Myocyte (in vitro differentiated cells): ENCODE measurements at regions not wholly inside any gene's neighbourhood (a gene's known extent, or its start where the extent isn't known, plus 50 kb on each side); places are given as distances from the start of the nearest gene placed in this dataset.
"Not testable (repeated sequence)": the region's sequence is repeated elsewhere in the genome, so short reads cannot be mapped to it uniquely, and the experiment has no call there.

Experiments used
- DNase-seq: peaks from one replicate; pipeline ENCODE4 v3.0.0-alpha.2; 2012; ENCODE audit warnings: low read depth

DNA sequence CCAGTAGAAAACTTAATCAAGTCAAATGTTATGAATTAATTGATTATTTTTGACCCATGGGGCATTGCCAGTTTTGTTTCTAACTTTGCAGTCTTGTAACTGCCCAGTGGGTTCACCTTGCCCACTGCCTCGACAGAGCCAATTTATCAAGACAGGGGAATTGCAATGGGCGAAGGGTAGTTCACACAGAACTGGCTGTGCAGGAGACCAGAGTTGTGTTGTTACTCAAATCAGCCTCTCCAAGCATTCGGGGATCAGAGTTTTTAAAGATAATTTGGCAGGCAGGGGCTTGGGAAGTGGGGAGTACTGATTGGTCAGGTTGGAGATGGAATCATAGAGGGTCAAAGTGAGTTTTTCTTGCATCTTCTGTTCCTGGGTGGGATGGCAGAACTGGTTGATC, 168.5 kb upstream of the COPS8 start:
- DNase-seq = no peak

DNA sequence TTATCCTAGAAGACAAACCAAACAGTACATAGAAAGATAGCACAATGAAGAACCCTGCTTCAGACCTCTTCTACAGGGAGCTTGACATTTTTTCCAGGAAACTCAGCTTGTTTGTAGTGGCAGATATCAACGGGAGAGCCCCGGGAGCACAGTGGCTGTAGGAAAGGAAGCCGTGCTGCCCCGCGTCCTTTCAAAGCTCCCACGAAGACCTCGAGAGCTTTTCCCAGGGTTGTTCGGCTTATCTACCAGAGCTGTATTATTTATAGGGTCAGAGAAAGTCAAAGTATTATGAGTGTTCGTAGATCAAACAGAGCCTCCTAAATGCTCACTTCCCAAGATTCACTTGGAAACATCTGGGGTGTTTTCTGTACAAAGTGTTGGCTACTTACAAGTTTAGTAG, 167.1 kb upstream of the COPS8 start:
- DNase-seq = no peak

DNA sequence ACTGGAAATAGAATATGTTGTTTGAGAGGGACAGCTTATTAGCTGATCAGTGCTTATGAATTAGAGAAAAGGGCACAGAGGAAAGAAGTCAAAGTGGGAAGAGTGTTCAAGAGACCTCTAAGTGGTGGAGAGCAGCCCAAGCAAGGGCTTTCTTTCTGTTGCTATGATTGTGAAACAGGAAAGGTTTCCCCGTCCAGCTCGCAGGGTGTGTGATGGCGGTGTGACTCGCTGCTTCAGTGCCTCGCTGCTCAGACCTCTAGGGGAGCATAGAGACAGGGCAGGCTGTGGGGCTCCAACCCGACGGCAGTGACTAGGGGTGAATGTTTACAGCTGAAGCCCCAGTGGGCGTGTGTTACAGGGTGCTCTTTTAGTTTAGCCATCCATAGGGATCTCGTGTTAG, 166.5 kb upstream of the COPS8 start:
- DNase-seq = no peak

DNA sequence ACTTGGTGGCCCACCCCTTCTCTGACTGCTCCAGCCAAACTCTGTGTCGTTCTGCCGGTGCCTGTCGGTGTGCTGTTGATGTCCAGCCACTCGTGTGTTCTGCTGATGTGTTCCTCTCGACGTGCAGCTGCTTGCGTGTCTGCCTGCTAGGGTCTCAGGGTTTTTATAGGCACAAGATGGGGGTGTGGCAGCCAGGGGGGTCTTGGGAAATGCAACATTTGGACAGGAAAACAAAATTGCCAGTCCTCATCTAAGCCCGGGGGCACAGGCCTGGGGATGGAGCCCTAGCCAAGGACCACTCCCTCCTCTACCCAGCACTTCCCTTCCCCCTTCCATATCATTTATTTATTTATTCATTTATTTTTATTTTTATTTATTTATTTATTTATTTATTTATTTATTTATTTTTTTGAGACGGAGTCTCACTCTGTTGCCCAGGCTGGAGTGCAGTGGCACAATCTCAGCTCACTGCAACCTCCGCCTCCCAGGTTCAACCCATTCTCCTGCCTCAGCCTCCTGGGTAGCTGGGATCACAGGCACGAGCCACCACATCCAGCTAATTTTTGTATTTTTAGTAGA, 165.8 kb upstream of the COPS8 start:
- DNase-seq = not testable (repeated sequence)

DNA sequence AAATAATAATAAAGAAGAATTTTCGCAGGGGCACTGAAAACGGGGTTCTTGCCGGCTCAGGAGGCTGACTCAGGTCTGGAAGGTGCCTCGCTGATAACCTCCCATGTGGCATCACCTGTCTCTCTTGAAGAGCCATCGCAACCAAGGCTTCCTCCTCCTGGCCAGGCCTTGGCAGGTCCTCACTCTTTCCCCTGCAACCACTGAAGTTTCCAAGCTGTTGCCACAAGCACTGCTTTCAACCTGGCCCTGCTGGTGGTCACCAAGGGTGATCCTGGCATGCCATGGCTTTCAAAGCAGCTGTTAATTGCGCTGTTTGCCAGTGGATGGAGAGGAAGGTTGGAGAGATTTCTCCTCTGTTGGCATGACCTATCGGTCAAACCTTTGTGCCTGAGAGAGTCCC, 163.6 kb upstream of the COPS8 start:
- DNase-seq = no peak

DNA sequence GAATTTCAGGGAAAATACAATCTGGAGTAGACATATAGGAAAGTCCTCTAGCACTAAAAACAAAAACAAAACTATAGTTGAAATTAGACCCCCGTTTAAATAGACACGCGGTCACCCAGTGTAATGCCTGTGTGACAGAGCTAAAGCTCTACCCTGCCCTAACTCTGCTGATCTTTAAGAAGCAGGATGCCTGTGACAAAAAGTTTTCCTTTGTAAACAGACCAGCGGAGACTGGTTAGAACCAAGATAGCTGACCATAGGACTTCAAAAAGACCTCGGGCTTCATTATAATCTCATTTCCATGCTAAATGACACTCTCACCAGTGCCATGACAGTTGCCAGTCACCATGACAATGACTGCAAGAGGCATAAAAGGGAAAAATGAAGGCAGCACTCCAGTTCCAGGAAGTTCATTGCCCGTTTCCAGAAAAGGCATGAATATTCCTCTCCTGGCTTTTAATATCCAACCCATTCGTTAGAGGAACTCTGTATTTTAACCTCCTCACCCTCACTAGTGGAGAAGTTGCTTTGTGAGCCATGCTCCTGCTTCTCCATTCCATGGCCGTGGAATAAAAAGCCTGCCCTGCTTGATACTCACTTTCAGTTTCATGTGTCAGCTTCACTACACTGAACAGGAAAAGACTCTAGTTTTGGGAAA, 157.2 kb upstream of the COPS8 start:
- DNase-seq = peak; percentile 18

DNA sequence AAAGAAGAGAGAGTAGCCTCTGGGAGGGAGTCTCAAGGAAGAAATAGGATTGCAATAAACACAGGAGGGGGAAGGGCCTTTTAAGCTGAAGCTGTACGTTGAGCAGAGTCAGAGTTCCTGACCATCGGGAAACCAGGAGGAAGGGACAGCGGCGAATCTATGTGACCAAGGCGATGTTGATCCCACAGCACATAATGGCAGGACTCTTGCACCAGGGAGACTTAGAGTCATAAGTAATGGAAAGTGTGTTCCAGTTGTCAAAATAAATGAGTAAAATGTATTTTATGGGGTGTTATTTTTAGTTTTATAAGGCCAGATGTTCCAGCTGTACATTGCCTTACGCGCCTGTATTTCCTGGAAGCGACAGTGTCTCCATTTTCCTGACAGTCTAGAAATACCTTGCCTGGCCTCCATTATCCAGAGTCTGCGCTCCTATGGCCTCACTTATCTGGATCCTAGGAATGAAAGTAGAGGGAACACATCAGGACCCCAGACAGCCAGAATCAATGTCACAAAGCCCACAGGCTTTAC, 152.8 kb upstream of the COPS8 start:
- no peak for DNase-seq

DNA sequence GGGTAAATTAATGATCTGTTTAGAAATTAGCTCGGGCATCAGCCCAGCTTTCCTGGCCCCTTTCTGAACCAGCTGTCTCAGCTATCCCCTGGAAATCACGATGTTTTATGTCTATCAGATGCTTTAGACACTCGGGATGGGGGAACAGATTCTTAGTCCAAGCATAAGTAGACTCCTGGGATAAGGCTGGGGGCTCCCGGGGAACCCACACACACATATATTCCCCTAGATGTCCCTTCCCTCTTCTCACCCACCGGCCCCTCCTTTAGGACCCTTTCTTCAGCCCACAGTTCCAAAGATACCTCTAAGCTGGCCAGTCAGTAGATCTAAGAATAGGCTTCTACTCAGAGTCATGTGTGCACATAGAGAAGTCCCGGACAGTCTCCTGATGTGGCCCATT, 151.5 kb upstream of the COPS8 start:
- no peak for DNase-seq

DNA sequence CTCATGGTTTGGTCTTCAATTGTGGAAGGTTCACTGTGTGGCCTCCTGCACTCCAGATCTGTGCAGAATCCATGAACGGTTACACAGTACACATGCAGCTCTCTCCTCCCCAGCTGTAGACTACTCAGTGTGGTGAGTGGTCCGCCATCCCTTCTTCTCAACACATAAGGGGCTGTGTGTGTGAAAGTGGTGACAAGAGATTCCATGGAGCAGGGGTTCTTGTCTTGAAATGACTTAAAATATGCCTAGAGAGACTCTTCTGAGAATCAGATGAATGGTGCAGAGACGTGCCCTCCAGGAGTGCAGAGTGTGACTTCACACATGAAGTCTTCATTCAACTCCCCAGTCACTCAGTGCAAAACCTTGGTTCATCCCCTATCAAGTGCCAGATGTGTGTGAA, 151.0 kb upstream of the COPS8 start:
- no peak for DNase-seq

DNA sequence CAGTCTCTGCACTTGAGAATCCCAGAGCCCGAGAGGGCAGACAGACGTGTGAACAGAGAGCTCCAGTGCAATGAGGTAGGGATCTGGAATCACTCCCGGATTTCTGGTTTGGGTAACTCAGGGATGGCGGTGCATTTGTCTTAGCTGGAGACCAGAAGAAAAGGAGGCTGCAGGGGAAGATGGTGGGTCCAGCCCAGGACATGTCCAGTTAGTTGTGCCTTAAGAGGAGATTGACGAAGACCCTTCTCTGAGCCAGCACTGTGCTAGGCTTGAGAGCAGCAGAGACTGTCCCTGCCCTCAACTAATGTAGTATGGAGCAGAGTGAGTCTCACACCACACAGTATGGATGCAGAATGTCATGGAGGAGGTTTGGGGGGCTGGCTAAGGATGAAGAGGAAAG, 150.6 kb upstream of the COPS8 start:
- no peak for DNase-seq

DNA sequence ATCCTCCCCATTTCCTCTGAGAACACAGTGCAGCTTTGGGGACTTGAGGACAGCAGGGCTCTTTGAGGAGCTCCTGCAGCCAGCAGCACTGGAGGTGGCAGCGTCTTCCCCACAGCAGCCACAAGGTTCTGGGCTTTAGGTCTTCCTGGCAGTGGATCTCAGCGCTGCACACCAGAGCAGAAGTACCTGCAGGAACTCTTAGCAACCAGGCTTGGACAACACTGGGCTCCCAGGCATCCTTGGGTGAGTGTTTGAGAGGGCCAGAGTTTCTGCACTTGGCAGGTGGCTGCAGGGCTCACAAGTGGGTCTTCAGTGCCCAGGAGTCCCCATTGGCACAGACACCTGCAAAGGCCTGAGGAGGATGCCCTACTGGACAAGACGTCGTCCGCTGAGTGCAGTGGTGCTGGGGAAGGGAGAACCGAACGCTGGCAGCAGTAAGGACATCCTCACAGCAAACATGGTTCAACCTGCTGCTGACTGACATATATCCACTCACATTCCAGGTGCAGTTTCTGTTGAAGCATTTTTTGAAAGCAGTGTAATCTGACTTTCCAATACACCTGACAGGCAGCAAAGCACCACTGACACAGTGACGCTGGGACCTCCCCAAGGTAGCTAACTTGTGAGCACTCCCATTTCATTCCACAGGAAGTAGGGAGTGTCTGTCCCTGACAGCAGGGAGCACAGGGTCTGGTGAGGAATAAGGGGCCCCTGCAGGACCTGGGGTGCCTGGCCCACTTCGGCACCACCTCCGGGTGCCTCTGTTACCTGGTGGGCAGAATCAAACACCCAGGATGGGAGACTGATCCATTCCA, 149.9 kb upstream of the COPS8 start:
- no peak for DNase-seq

DNA sequence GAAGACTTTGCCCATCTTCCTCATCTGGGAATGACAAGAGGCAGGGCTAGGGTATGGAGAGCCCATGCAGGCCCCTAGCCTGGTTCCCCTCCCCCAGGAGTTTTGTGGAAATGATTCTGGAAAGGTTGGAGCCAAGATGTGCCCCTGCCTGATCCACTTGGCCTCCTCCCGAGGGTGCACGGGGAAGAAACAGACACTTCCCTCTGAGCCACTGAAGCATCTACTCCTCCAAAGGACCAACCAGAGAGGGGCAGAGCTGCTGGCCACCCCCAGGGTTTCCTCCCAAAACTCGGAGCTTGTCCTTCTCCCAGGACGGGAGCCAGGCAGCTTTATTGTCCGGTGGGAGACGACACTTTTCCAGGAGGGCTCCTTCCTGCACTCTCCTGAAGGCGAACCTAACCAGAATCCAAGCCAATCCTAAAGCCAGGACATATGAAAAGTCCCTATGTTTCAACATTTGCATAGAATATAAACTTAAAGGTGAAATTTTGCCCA, 149.2 kb upstream of the COPS8 start:
- DNase-seq = no peak

DNA sequence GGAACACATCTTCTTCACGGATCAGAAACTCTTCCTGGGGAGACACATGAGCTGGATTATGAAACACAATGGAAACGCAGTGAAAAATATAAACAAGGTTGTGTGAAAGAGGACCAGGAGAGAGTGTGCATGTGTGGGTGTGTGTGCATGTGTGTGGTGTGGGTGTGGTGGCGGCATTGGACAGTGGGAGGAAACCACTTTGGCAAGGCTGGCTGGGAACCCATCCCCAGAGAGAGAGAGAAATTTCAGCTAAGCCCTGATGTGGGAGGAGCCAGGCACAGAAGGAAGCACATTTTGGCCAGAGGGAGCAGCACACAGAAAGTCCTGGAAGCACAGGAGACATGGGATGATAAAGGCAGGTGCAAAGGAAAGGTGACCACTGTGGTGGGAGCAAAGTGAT, 147.6 kb upstream of the COPS8 start:
- no peak for DNase-seq

DNA sequence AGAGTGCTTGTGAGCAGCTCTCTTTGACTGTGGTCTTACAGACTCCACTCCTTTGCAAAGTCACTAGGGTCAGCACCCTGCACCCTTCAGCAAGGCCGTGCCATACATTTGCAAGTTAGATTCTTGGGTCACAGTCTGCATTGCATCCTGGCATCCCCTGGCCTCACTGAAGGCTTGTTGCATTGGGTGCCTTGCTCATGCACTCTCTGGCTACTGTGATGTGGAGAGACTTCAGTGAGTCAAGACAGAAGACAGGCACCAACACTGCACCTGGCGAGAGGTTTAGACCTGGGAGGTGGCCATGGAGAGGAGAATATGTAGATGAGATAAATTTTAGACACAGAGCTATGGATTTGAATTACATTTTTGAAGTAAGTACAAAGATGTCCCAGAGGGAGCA, 146.4 kb upstream of the COPS8 start:
- no peak for DNase-seq

DNA sequence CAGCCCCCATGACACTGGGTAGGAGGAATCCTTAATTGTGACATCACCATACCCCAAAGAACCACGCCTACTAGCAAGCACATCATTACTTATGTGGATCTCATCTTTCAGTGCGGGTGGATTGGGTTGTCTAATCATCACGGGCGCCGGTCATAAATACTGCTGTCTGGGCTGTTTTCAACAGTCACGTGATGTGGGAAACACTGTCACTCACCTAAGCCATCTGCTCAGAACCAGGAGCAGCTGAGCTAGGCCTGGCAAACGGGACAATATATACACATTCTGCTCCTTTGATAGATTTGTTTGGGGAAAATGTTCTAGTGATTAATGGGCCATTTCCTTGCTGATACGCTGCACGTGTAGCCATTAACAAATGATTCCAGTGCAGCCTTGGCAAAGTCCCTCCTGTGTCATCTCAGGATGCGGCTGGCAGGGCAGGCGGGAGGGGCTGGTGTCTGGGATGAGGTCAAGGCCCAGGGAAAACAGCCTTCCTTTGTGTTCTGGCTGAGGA, 145.9 kb upstream of the COPS8 start:
- DNase-seq = peak; percentile 18

DNA sequence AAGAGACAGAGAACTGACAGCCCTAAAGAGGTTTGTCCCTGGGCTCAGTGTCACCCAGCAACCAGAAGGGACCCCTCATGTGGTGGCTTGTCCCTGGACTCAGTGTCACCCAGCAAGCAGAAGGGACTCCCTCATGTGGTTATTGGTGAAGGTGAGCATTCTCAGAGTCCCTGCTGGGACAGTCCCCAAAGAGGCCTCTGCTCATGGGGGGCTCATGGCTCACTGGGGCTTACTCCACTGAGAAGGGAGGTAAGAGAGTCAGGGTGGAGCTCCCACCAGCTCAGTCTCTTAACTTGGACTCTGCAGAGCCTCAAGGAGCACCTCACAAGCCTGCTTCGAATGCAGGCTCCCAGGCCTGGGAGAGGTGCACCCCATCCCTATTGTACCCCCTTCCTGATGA, 145.2 kb upstream of the COPS8 start:
- DNase-seq = no peak

DNA sequence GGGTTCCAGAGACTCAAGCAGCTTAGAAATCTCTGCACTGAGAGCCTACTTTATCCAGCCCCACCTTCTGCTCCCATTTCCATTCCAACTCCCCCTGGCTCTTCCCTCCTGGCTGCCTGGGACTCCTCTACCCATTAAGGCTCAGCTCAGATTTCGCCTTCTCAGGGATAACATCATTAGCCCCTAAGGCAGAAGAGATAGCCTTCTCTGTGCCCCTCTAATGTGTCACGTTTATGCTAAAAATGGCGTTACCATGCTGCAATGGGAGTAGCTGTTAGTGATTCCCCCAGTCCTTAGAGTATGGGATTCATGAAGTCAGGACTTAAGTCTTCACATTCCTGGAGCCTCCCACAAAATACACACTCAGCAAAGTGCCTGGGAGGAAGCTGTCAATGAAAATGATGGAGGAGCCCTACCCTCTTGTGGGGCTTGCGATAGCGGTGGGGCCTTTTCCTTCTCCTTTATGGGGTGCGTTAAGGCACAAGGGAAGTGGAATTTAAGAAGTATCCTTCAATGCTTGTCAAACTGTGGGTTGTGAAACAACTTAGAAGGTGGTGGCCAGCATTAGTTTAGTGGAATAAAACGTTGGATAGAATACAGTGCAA, 144.7 kb upstream of the COPS8 start:
- DNase-seq = no peak

DNA sequence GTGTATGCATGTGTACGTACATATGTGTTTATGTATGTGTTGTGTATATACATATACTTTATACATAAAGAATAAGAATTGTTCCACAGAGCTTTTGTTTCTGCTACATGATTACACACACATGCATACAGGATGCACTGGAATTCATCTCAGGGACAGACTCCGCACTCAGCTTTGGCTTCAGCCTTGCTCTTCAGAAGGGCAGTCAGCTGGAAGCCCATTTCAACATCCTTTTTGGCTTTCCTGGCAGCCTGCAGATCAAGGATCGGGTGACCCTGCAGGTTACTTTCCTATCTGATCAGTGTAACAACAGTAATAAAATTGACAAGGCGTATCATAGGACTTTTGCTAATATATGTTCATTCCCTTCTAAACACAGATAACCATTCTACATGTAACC, 144.1 kb upstream of the COPS8 start:
- DNase-seq = no peak

DNA sequence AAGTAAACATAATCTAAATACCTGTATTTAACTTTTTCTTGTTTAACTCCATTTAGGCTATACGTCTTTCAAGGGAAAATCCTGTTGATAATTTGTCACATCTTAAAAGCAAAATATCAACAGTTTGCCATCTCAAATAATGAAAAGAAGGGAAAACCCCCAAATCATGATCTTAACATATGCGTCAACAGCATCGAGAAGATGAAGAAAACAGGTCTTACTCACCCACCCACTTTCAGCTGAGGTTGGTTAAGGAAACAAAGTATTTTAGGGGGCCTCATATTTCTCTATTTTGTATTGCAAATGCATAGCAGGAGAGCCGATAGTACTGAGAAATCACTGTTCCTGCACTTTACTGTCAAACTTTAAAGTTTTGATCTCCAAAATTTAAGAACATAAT, 143.1 kb upstream of the COPS8 start:
- no peak for DNase-seq

DNA sequence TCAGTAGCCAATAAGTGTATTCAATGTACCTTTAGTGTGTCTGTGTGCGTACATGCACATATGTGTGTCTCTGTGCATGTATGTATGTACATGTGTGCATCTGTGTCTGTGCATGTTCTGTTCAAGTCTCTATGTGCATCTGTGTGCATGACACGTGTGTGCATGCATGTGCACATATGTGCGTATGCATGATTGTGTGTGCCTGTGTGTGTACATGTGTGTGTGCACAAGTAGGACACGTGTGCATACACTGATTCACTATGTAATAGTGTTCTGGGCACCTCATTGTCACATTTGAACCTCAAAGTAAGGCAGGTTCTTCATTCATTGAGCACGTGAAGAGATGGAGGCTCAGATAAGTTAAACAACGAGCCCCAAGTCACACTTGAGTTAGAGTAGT, 142.6 kb upstream of the COPS8 start:
- DNase-seq = no peak

DNA sequence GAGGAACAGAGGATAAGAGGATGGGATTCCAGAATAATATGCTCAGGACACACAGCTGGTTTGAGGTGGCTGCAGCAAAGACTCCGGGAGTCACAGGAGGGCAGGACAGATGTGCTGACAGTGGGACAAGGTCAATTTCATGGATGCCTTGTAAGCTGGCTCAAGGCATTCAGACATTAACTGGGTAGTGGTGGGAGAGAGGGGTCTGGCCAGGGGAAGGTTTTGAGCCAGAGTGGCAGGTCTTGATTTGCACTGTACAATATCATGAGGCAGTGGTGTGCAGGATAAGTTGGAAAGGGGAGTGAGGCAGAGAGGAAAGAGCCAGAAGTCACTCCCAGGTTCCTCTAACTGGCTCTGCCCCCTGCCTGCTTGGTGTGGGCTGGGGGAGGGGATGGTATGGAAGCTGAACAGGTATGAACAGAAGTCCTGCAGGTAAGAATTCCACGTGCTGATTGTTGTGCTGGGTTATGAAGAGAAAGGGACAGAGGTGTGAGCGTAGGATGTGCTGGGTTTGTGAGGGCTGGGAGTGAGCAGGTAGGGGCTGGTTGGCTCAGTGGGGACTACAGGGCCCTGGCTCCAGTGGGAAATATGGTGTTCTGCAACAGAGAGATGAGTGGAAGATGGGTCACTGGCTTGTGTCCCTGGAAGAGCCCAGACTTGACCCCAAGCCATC, 141.7 kb upstream of the COPS8 start:
- DNase-seq = no peak
